ENCODE measurements at regions not wholly inside any gene's neighbourhood (a gene's known extent, or its start where the extent isn't known, plus 50 kb on each side); places are given as distances from the start of the nearest gene placed in this dataset.

DNA sequence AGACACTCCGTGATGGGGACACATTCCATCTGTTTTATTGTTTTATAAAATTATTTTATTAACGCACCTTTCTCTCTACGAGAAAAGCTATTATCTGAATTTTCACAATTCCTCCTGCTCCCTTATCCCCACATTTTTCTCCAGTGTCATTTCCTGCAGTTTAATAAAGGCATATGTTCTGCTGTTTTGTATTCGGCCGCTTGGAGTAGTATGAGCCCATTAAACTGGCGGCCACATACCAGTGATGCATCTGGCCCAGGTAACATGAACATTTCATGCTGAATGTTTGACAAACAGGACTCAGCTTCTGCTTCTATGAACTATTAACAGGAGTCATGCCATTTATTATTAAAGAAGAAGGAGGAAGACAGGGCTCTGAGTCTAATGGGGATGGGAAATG lies 511.0 kb downstream of the TMEM121 start:
- TF ChIP-seq, protein P1, sequence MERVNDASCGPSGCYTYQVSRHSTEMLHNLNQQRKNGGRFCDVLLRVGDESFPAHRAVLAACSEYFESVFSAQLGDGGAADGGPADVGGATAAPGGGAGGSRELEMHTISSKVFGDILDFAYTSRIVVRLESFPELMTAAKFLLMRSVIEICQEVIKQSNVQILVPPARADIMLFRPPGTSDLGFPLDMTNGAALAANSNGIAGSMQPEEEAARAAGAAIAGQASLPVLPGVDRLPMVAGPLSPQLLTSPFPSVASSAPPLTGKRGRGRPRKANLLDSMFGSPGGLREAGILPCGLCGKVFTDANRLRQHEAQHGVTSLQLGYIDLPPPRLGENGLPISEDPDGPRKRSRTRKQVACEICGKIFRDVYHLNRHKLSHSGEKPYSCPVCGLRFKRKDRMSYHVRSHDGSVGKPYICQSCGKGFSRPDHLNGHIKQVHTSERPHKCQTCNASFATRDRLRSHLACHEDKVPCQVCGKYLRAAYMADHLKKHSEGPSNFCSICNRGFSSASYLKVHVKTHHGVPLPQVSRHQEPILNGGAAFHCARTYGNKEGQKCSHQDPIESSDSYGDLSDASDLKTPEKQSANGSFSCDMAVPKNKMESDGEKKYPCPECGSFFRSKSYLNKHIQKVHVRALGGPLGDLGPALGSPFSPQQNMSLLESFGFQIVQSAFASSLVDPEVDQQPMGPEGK (CRISPR knock-in tag; IDR thresholded peaks at IDR 0.05; ENCODE audit: borderline replicate concordance), result no peak
- TF ChIP-seq GLIS3 (CRISPR knock-in tag; IDR thresholded peaks at IDR 0.05) (no peak), ZC3H10 (CRISPR knock-in tag; IDR thresholded peaks at IDR 0.05) (no peak), TOX (CRISPR knock-in tag; IDR thresholded peaks at IDR 0.05; ENCODE audit: borderline replicate concordance) (no peak), ZFP3 (CRISPR knock-in tag; IDR thresholded peaks at IDR 0.05) (no peak), ARNTL (CRISPR knock-in tag; IDR thresholded peaks at IDR 0.05; ENCODE audit: borderline replicate concordance, low read depth) (no peak), RARB (CRISPR knock-in tag; IDR thresholded peaks at IDR 0.05) (no peak), SNAI2 (CRISPR knock-in tag; IDR thresholded peaks at IDR 0.05) (no peak), ZNF8 (CRISPR knock-in tag; IDR thresholded peaks at IDR 0.05) (no peak), TCF4 (CRISPR knock-in tag; IDR thresholded peaks at IDR 0.05; ENCODE audit: borderline replicate concordance) (no peak), CSDC2 (CRISPR knock-in tag; IDR thresholded peaks at IDR 0.05) (no peak), ESRRG (CRISPR knock-in tag; IDR thresholded peaks at IDR 0.05) (no peak), ZNF565 (CRISPR knock-in tag; conservative IDR thresholded peaks at IDR 0.05; ENCODE audit: low read depth) (no peak), ZFP30 (CRISPR knock-in tag; IDR thresholded peaks at IDR 0.05) (no peak), ISL1 (CRISPR knock-in tag; IDR thresholded peaks at IDR 0.05) (no peak), BACH2 (CRISPR knock-in tag; IDR thresholded peaks at IDR 0.05; ENCODE audit: borderline replicate concordance) (no peak)
- TF ChIP-seq, protein P2, sequence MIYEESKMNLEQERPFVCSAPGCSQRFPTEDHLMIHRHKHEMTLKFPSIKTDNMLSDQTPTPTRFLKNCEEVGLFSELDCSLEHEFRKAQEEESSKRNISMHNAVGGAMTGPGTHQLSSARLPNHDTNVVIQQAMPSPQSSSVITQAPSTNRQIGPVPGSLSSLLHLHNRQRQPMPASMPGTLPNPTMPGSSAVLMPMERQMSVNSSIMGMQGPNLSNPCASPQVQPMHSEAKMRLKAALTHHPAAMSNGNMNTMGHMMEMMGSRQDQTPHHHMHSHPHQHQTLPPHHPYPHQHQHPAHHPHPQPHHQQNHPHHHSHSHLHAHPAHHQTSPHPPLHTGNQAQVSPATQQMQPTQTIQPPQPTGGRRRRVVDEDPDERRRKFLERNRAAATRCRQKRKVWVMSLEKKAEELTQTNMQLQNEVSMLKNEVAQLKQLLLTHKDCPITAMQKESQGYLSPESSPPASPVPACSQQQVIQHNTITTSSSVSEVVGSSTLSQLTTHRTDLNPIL (CRISPR knock-in tag; IDR thresholded peaks at IDR 0.05; ENCODE audit: low read depth), result no peak
- TF ChIP-seq, protein P3, sequence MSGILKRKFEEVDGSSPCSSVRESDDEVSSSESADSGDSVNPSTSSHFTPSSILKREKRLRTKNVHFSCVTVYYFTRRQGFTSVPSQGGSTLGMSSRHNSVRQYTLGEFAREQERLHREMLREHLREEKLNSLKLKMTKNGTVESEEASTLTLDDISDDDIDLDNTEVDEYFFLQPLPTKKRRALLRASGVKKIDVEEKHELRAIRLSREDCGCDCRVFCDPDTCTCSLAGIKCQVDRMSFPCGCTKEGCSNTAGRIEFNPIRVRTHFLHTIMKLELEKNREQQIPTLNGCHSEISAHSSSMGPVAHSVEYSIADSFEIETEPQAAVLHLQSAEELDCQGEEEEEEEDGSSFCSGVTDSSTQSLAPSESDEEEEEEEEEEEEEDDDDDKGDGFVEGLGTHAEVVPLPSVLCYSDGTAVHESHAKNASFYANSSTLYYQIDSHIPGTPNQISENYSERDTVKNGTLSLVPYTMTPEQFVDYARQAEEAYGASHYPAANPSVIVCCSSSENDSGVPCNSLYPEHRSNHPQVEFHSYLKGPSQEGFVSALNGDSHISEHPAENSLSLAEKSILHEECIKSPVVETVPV (CRISPR knock-in tag; IDR thresholded peaks at IDR 0.05), result no peak
- TF ChIP-seq, protein P4, sequence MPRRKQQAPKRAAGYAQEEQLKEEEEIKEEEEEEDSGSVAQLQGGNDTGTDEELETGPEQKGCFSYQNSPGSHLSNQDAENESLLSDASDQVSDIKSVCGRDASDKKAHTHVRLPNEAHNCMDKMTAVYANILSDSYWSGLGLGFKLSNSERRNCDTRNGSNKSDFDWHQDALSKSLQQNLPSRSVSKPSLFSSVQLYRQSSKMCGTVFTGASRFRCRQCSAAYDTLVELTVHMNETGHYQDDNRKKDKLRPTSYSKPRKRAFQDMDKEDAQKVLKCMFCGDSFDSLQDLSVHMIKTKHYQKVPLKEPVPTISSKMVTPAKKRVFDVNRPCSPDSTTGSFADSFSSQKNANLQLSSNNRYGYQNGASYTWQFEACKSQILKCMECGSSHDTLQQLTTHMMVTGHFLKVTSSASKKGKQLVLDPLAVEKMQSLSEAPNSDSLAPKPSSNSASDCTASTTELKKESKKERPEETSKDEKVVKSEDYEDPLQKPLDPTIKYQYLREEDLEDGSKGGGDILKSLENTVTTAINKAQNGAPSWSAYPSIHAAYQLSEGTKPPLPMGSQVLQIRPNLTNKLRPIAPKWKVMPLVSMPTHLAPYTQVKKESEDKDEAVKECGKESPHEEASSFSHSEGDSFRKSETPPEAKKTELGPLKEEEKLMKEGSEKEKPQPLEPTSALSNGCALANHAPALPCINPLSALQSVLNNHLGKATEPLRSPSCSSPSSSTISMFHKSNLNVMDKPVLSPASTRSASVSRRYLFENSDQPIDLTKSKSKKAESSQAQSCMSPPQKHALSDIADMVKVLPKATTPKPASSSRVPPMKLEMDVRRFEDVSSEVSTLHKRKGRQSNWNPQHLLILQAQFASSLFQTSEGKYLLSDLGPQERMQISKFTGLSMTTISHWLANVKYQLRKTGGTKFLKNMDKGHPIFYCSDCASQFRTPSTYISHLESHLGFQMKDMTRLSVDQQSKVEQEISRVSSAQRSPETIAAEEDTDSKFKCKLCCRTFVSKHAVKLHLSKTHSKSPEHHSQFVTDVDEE (CRISPR knock-in tag; IDR thresholded peaks at IDR 0.05), result no peak
- TF ChIP-seq, protein P5, sequence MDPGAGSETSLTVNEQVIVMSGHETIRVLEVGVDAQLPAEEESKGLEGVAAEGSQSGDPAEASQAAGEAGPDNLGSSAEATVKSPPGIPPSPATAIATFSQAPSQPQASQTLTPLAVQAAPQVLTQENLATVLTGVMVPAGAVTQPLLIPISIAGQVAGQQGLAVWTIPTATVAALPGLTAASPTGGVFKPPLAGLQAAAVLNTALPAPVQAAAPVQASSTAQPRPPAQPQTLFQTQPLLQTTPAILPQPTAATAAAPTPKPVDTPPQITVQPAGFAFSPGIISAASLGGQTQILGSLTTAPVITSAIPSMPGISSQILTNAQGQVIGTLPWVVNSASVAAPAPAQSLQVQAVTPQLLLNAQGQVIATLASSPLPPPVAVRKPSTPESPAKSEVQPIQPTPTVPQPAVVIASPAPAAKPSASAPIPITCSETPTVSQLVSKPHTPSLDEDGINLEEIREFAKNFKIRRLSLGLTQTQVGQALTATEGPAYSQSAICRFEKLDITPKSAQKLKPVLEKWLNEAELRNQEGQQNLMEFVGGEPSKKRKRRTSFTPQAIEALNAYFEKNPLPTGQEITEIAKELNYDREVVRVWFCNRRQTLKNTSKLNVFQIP (CRISPR knock-in tag; IDR thresholded peaks at IDR 0.05; ENCODE audit: borderline replicate concordance, low read depth), result no peak
- ATAC-seq, result 0 out of 3 replicates have a peak, but pooled peaks have one; percentile 46

DNA sequence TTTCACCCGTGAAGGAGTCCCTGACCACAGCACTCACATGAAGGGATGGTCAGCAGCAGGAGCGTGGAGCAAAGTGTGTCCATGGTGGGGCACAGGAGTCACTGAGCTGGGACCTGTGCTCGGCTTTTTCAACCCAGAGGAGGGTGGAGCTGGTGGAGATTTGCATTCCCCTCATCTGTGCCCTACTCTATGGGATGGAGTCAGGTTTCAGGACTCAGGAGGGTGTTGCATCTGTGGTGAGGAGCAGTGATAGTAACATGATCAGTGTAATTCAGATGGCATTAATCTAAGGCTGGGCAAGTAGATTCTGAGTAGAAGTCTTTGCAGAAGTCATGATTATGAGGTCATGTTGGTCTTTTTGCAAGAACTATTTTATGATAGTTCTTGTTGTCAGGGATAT lies 511.9 kb downstream of the TMEM121 start:
- TF ChIP-seq ZFP30 (CRISPR knock-in tag; IDR thresholded peaks at IDR 0.05), result no peak
- no peak for TF ChIP-seq TOX (CRISPR knock-in tag; IDR thresholded peaks at IDR 0.05; ENCODE audit: borderline replicate concordance)
- TF ChIP-seq BACH2 (CRISPR knock-in tag; IDR thresholded peaks at IDR 0.05; ENCODE audit: borderline replicate concordance), result no peak
- TF ChIP-seq, protein P5 (CRISPR knock-in tag; IDR thresholded peaks at IDR 0.05; ENCODE audit: borderline replicate concordance, low read depth), result no peak
- TF ChIP-seq, protein P3 (CRISPR knock-in tag; IDR thresholded peaks at IDR 0.05), result no peak
- TF ChIP-seq ARNTL (CRISPR knock-in tag; IDR thresholded peaks at IDR 0.05; ENCODE audit: borderline replicate concordance, low read depth), result no peak
- TF ChIP-seq ZFP3 (CRISPR knock-in tag; IDR thresholded peaks at IDR 0.05), result no peak
- TF ChIP-seq, protein P4 (CRISPR knock-in tag; IDR thresholded peaks at IDR 0.05), result no peak
- no peak for ATAC-seq
